SK-N-SH (cell line): ENCODE measurements at regions not wholly inside any gene's neighbourhood (a gene's known extent, or its start where the extent isn't known, plus 50 kb on each side); places are given as distances from the start of the nearest gene placed in this dataset.

Experiments used
- CTCF ChIA-PET: fragments of 300-600, 350-600 bp; formaldehyde crosslinking; extraction: SDS; loops from one replicate; lab custom pipeline; 2021; lab: Yijun Ruan, JAX
- POLR2A ChIA-PET: fragments of 350-600 bp; sonication (Branson Sonifier 250); formaldehyde crosslinking; extraction: SDS; loops from one replicate; lab custom pipeline; 2020; ENCODE audit warnings: antibody characterized with exemption, inconsistent platforms; lab: Yijun Ruan, JAX
- DNase-seq: peaks from one replicate; pipeline ENCODE4 v3.0.0; 2012
- H2AFZ ChIP-seq: fragments of 200-600 bp; sonication (generic); 2 replicates; pipeline ENCODE4 v1.8.1; 2016; ENCODE audit warnings: antibody characterized with exemption, mild to moderate bottlenecking, low read depth
- H3F3A ChIP-seq: fragments of 200-600 bp; sonication (generic); replicated peaks from 2 replicates; pipeline ENCODE3; 2016; ENCODE audit warnings: antibody characterized with exemption, mild to moderate bottlenecking; ENCODE audit not compliant: insufficient read depth
- H3K27ac ChIP-seq, 2 experiments: fragments of 200-500 bp in 1 of 2; fragments of 200-600 bp in 1 of 2; sonication (Bioruptor generic) in 1 of 2; sonication (generic), shearing (Covaris generic) in 1 of 2; 2 replicates each; pipeline versions ENCODE4 v1.5.1 to v1.6.1; 2014 to 2016; ENCODE audit warnings: low read depth in 2 of 2, inconsistent platforms in 1 of 2, low read length in 1 of 2, mild to moderate bottlenecking in 1 of 2, mixed read lengths in 1 of 2
- H3K27me3 ChIP-seq: fragments of 200-600 bp; sonication (generic), shearing (Covaris generic); 2 replicates; pipeline ENCODE4 v1.6.1; 2016; ENCODE audit warnings: mixed run types; ENCODE audit not compliant: insufficient read depth
- H3K36me3 ChIP-seq, 2 experiments: fragments of 200-500 bp in 1 of 2; fragments of 200-600 bp in 1 of 2; sonication (Bioruptor generic) in 1 of 2; sonication (generic) in 1 of 2; replicated peaks in 1 of 2; 2 replicates each; pipeline versions ENCODE3 to v1.5.1; 2014 to 2016; ENCODE audit warnings: low read length in 1 of 2, mild to moderate bottlenecking in 1 of 2; ENCODE audit not compliant: insufficient read depth in 2 of 2, control insufficient read depth in 1 of 2
- H3K4me1 ChIP-seq, 2 experiments: fragments of 200-500 bp in 1 of 2; fragments of 200-600 bp in 1 of 2; sonication (Bioruptor generic) in 1 of 2; sonication (generic), shearing (Covaris generic) in 1 of 2; 2 replicates each; pipeline versions ENCODE4 v1.5.1 to v1.6.1; 2014 to 2016; ENCODE audit warnings: low read depth in 1 of 2, low read length in 1 of 2, mixed run types in 1 of 2; ENCODE audit not compliant: insufficient read depth in 2 of 2, control insufficient read depth in 1 of 2
- H3K4me2 ChIP-seq: fragments of 200-600 bp; sonication (generic), shearing (Covaris generic); 2 replicates; pipeline ENCODE4 v1.6.1; 2017; ENCODE audit warnings: mixed run types
- H3K4me3 ChIP-seq, 2 experiments: fragments of 200-500 bp in 1 of 2; fragments of 200-600 bp in 1 of 2; sonication (Bioruptor generic) in 1 of 2; sonication (generic), shearing (Covaris generic) in 1 of 2; 2 replicates each; pipeline versions ENCODE4 v1.5.1 to v1.8.1; 2014 to 2016; ENCODE audit warnings: low read depth in 2 of 2, inconsistent platforms in 1 of 2, low read length in 1 of 2, mild to moderate bottlenecking in 1 of 2, mixed read lengths in 1 of 2, moderate library complexity in 1 of 2
- H3K79me2 ChIP-seq: fragments of 200-600 bp; sonication (generic); 2 replicates; pipeline ENCODE4 v1.8.1; 2017; ENCODE audit warnings: mild to moderate bottlenecking; ENCODE audit not compliant: insufficient read depth
- H3K9ac ChIP-seq: fragments of 200-600 bp; sonication (generic); 2 replicates; pipeline ENCODE4 v1.6.1; 2017; ENCODE audit warnings: mixed run types
- H3K9me2 ChIP-seq: fragments of 200-600 bp; sonication (generic); 2 replicates; pipeline ENCODE4 v1.6.1; 2017; ENCODE audit warnings: mixed run types
- H3K9me3 ChIP-seq: fragments of 200-600 bp; sonication (generic); 2 replicates; pipeline ENCODE4 v1.6.1; 2017; ENCODE audit warnings: mixed run types, mild to moderate bottlenecking, moderate library complexity
- H4K20me1 ChIP-seq: fragments of 200-600 bp; sonication (generic); 2 replicates; pipeline ENCODE4 v1.6.1; 2017; ENCODE audit warnings: mild to moderate bottlenecking, mixed run types; ENCODE audit not compliant: insufficient read depth
- CTCF ChIP-seq: fragments of 200-600 bp; sonication (generic); IDR thresholded peaks from 2 replicates; pipeline ENCODE4 v1.6.1; 2017; ENCODE audit warnings: antibody characterized with exemption, mild to moderate bottlenecking, moderate library complexity
- ELF1 ChIP-seq: IDR thresholded peaks from 2 replicates; pipeline ENCODE4 v1.4.0; 2012
- EP300 ChIP-seq, 2 experiments: IDR thresholded peaks; 2 replicates each; pipeline versions ENCODE4 v1.4.0 to v1.6.1; 2012; ENCODE audit warnings: borderline replicate concordance in 1 of 2, low read depth in 1 of 2, low read length in 1 of 2
- EZH2phosphoT487 ChIP-seq: fragments of 200-600 bp; sonication (generic); IDR thresholded peaks from 2 replicates; pipeline ENCODE4 v1.6.1; 2017; ENCODE audit warnings: low read depth, mixed run types, mild to moderate bottlenecking, antibody characterized with exemption, moderate library complexity, borderline replicate concordance
- FOXJ3 ChIP-seq: sonication (generic); formaldehyde crosslinking; IDR thresholded peaks from 2 replicates; pipeline ENCODE4 v1.5.1; 2020; ENCODE audit warnings: mild to moderate bottlenecking, missing genetic modification reagents
- FOXM1 ChIP-seq: IDR thresholded peaks from 2 replicates; pipeline ENCODE4 v1.4.0; 2012; ENCODE audit warnings: low read depth, mild to moderate bottlenecking
- GABPA ChIP-seq: IDR thresholded peaks from 2 replicates; pipeline ENCODE4 v1.4.0; 2012; ENCODE audit warnings: low read depth, mild to moderate bottlenecking
- GATA2 ChIP-seq: sonication (generic); formaldehyde crosslinking; IDR thresholded peaks from 2 replicates; pipeline ENCODE4 v1.5.0; 2020; ENCODE audit warnings: mild to moderate bottlenecking, missing genetic modification reagents
- IRF3 ChIP-seq: fragments of 150-350 bp; IDR thresholded peaks from 2 replicates; pipeline ENCODE4 v1.6.1; 2016; ENCODE audit warnings: mild to moderate bottlenecking, low read depth, low read length
- MEF2A ChIP-seq: IDR thresholded peaks from 2 replicates; pipeline ENCODE4 v1.4.0; 2012; ENCODE audit warnings: low read depth, borderline replicate concordance
- NFIC ChIP-seq: IDR thresholded peaks from 2 replicates; pipeline ENCODE4 v1.4.0; 2012; ENCODE audit warnings: borderline replicate concordance
- RAD21 ChIP-seq: IDR thresholded peaks from 2 replicates; pipeline ENCODE4 v1.6.1; 2012; ENCODE audit warnings: mild to moderate bottlenecking, low read length
- RCOR1 ChIP-seq: fragments of 150-350 bp; IDR thresholded peaks from 2 replicates; pipeline ENCODE4 v1.6.1; 2017; ENCODE audit warnings: antibody characterized with exemption, low read length
- REST ChIP-seq: IDR thresholded peaks from 2 replicates; pipeline ENCODE4 v1.6.1; 2012; ENCODE audit warnings: mild to moderate bottlenecking, low read depth, low read length, moderate library complexity
- USF2 ChIP-seq: fragments of 150-350 bp; IDR thresholded peaks from 2 replicates; pipeline ENCODE4 v1.6.1; 2017; ENCODE audit warnings: antibody characterized with exemption, low read length, low read depth, borderline replicate concordance
- WGBS: methylation state at CpG from one replicate; pipeline ENCODE4 v1.1.6; 2017; ENCODE audit warnings: low lambda C conversion rate; 5-methylcytosine and 5-hydroxymethylcytosine counted together

GRCh38 chr3:99352811-99353210, 285.6 kb upstream of the COL8A1 start:
- TF ChIP-seq RAD21: no peak
- no peak for TF ChIP-seq GABPA
- no peak for TF ChIP-seq MEF2A
- no peak for TF ChIP-seq RCOR1
- no peak for TF ChIP-seq REST
- no peak for TF ChIP-seq EZH2phosphoT487
- no peak for TF ChIP-seq ELF1
- no peak for TF ChIP-seq USF2
- no peak for TF ChIP-seq FOXM1
- TF ChIP-seq CTCF: no peak
- TF ChIP-seq FOXJ3 (CRISPR knock-in tag): no peak
- TF ChIP-seq EP300 (IDR thresholded peaks at IDR 0.05; ENCODE audit: borderline replicate concordance in 1 of 2, low read depth in 1 of 2, low read length in 1 of 2): no peak
- POLR2A ChIA-PET: no interaction called here
- H3K27ac ChIP-seq: no peak overlapping the region
- DNase-seq: no peak
- no peaks in the 10 kb centered on the region for H4K20me1 ChIP-seq
- H3K9ac ChIP-seq: no peak overlapping the region
- H3K9me2 ChIP-seq: no peaks in the 10 kb centered on the region
- no peaks in the 10 kb centered on the region for H3F3A ChIP-seq
- H3K36me3 ChIP-seq: no peaks in the 10 kb centered on the region
- no peak overlapping the region for H3K4me3 ChIP-seq
- no peaks in the 10 kb centered on the region for H3K4me1 ChIP-seq
- no peak overlapping the region for H2AFZ ChIP-seq
- no peaks in the 10 kb centered on the region for H3K9me3 ChIP-seq
- CTCF ChIA-PET: no interaction called here
- H3K27me3 ChIP-seq: peaks cover 11% of the 10 kb centered on the region; the same call in 1 of the 2 replicates
- H3K79me2 ChIP-seq: no peaks in the 10 kb centered on the region
- 9% methylated on average over 3 of the region's 3 CpGs for WGBS
- no peak overlapping the region for H3K4me2 ChIP-seq

GRCh38 chr3:99351122-99351521, 287.3 kb upstream of the COL8A1 start:
- CTCF ChIA-PET: interaction anchor here (0.7 kb wide), 1 partner anchor 9 kb away, joined by 3 read pairs; no protein-coding TSS in a partner anchor

More at GRCh38 chr3:99351122-99351521, 287.3 kb upstream of the COL8A1 start:
- no peak overlapping the region for H3K27ac ChIP-seq
- no peak for TF ChIP-seq GATA2
- TF ChIP-seq RCOR1: no peak
- no peak for TF ChIP-seq NFIC
- no peak for TF ChIP-seq IRF3
- POLR2A ChIA-PET: no interaction called here
- no peak overlapping the region for H2AFZ ChIP-seq
- no peaks in the 10 kb centered on the region for H3K9me2 ChIP-seq
- H3K4me2 ChIP-seq: no peak overlapping the region
- H3K27me3 ChIP-seq: peaks cover 11% of the 10 kb centered on the region; the same call in 1 of the 2 replicates
- no peaks in the 10 kb centered on the region for H4K20me1 ChIP-seq
- H3K36me3 ChIP-seq: no peaks in the 10 kb centered on the region
- no peak overlapping the region for H3K9ac ChIP-seq
- no peak overlapping the region for H3K4me3 ChIP-seq
- H3K9me3 ChIP-seq: no peaks in the 10 kb centered on the region
- H3K79me2 ChIP-seq: no peaks in the 10 kb centered on the region
- no peak for DNase-seq
- no peaks in the 10 kb centered on the region for H3K4me1 ChIP-seq
- no peaks in the 10 kb centered on the region for H3F3A ChIP-seq
- 3% methylated on average over 3 of the region's 3 CpGs for WGBS
